Astrocyte (in vitro differentiated cells and primary cell): ENCODE measurements at regions not wholly inside any gene's neighbourhood (a gene's known extent, or its start where the extent isn't known, plus 50 kb on each side); places are given as distances from the start of the nearest gene placed in this dataset.

Experiments used
- DNase-seq: peaks from one replicate; pipeline ENCODE4 v3.0.0-alpha.2; 2010; ENCODE audit warnings: low read depth
- FAIRE-seq: peaks from 2 replicates; lab custom pipeline; 2011; peaks lifted over from hg19 to GRCh38; lab: Jason Lieb, UNC
- H2AFZ ChIP-seq: 2 replicates; pipeline ENCODE4 v1.6.0; 2012; ENCODE audit warnings: low read depth, low read length, inconsistent platforms
- H3K27ac ChIP-seq: 2 replicates; pipeline ENCODE4 v1.5.1; 2011; ENCODE audit warnings: low read depth, low read length, inconsistent platforms
- H3K27me3 ChIP-seq: 2 replicates; pipeline ENCODE4 v1.6.0; 2011; ENCODE audit warnings: low read length, inconsistent platforms; ENCODE audit not compliant: insufficient read depth
- H3K36me3 ChIP-seq: 2 replicates; pipeline ENCODE4 v1.5.1; 2011; ENCODE audit warnings: low read length, inconsistent platforms; ENCODE audit not compliant: insufficient read depth
- H3K4me1 ChIP-seq: 2 replicates; pipeline ENCODE4 v1.5.1; 2011; ENCODE audit warnings: low read length, inconsistent platforms; ENCODE audit not compliant: insufficient read depth
- H3K4me2 ChIP-seq: 2 replicates; pipeline ENCODE4 v1.6.0; 2012; ENCODE audit warnings: low read length, inconsistent platforms
- H3K4me3 ChIP-seq: 2 replicates; pipeline ENCODE4 v1.5.1; 2011; ENCODE audit warnings: low read depth, mild to moderate bottlenecking, low read length, inconsistent platforms; ENCODE audit not compliant: insufficient read depth
- H3K79me2 ChIP-seq: 2 replicates; pipeline ENCODE4 v1.6.0; 2012; ENCODE audit warnings: mild to moderate bottlenecking, low read length, inconsistent platforms; ENCODE audit not compliant: insufficient read depth
- H3K9ac ChIP-seq: 2 replicates; pipeline ENCODE4 v1.6.0; 2012; ENCODE audit warnings: mild to moderate bottlenecking, low read length, inconsistent platforms
- H3K9me3 ChIP-seq: 2 replicates; pipeline ENCODE4 v1.5.1; 2012; ENCODE audit warnings: low read depth, mild to moderate bottlenecking, low read length, inconsistent platforms; ENCODE audit not compliant: insufficient read depth
- H4K20me1 ChIP-seq: 2 replicates; pipeline ENCODE4 v1.6.0; 2012; ENCODE audit warnings: low read length, inconsistent platforms; ENCODE audit not compliant: insufficient read depth
- H3K27ac Mint-ChIP-seq: one replicate; pipeline ENCODE4 v1.8.0; 2021; ENCODE audit warnings: mild to moderate bottlenecking, mixed read lengths; ENCODE audit not compliant: unreplicated experiment
- H3K27me3 Mint-ChIP-seq: one replicate; pipeline ENCODE4 v1.8.0; 2021; ENCODE audit warnings: low read depth, mixed read lengths; ENCODE audit not compliant: unreplicated experiment
- H3K36me3 Mint-ChIP-seq: one replicate; pipeline ENCODE4 v1.8.0; 2021; ENCODE audit warnings: low read depth, mixed read lengths; ENCODE audit not compliant: unreplicated experiment
- H3K4me1 Mint-ChIP-seq: one replicate; pipeline ENCODE4 v1.8.0; 2021; ENCODE audit warnings: low read depth, mixed read lengths; ENCODE audit not compliant: unreplicated experiment
- H3K4me3 Mint-ChIP-seq: one replicate; pipeline ENCODE4 v1.8.0; 2021; ENCODE audit warnings: mild to moderate bottlenecking, moderate library complexity, mixed read lengths; ENCODE audit not compliant: unreplicated experiment
- H3K9me3 Mint-ChIP-seq: one replicate; pipeline ENCODE4 v1.8.0; 2021; ENCODE audit warnings: mild to moderate bottlenecking, mixed read lengths; ENCODE audit not compliant: unreplicated experiment
- EZH2 ChIP-seq: IDR thresholded peaks from 2 replicates; pipeline ENCODE4 v1.6.1; 2012; ENCODE audit warnings: mild to moderate bottlenecking, low read length, inconsistent platforms; ENCODE audit not compliant: insufficient read depth
- TF ChIP-seq, protein P1 (sequence below): IDR thresholded peaks from 2 replicates; pipeline ENCODE4 v1.5.1; 2011; ENCODE audit warnings: low read depth, mild to moderate bottlenecking, inconsistent platforms, low read length, moderate library complexity; ENCODE audit not compliant: insufficient read depth

GRCh38 chr10:124342136-124342820, 76.4 kb downstream of the OAT start:
- no peak for DNase-seq
- no peak for FAIRE-seq
- Histone ChIP-seq H3K36me3 (no peaks in the 10 kb centered on the region), H3K27ac (no peak overlapping the region), H2AFZ (no peak overlapping the region), H3K27me3 (no peaks in the 10 kb centered on the region), H3K4me1 (peaks cover 19% of the 10 kb centered on the region), H3K4me2 (no peak overlapping the region), H3K9me3 (no peaks in the 10 kb centered on the region), H3K9ac (no peak overlapping the region), H3K79me2 (no peaks in the 10 kb centered on the region), H3K4me3 (no peak overlapping the region), H4K20me1 (no peaks in the 10 kb centered on the region)
- TF ChIP-seq, protein P1, sequence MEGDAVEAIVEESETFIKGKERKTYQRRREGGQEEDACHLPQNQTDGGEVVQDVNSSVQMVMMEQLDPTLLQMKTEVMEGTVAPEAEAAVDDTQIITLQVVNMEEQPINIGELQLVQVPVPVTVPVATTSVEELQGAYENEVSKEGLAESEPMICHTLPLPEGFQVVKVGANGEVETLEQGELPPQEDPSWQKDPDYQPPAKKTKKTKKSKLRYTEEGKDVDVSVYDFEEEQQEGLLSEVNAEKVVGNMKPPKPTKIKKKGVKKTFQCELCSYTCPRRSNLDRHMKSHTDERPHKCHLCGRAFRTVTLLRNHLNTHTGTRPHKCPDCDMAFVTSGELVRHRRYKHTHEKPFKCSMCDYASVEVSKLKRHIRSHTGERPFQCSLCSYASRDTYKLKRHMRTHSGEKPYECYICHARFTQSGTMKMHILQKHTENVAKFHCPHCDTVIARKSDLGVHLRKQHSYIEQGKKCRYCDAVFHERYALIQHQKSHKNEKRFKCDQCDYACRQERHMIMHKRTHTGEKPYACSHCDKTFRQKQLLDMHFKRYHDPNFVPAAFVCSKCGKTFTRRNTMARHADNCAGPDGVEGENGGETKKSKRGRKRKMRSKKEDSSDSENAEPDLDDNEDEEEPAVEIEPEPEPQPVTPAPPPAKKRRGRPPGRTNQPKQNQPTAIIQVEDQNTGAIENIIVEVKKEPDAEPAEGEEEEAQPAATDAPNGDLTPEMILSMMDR: no peak
- no peak for TF ChIP-seq EZH2
- no peak overlapping the region for H3K27ac Mint-ChIP-seq
- no peak overlapping the region for H3K4me3 Mint-ChIP-seq
- peaks cover 2% of the 10 kb centered on the region for H3K36me3 Mint-ChIP-seq
- no peaks in the 10 kb centered on the region for H3K4me1 Mint-ChIP-seq
- peaks cover 8% of the 10 kb centered on the region for H3K9me3 Mint-ChIP-seq
- H3K27me3 Mint-ChIP-seq: peaks cover 27% of the 10 kb centered on the region

- H3K9me3 ChIP-seq: no peaks in the 10 kb centered on the region
These were observed 77.0 kb downstream of the OAT start for GRCh38 chr10:124341768-124342135.

More at GRCh38 chr10:124341768-124342135, 77.0 kb downstream of the OAT start:
- Mint-ChIP-seq H3K36me3 (peaks cover 2% of the 10 kb centered on the region), H3K27ac (no peak overlapping the region), H3K4me3 (no peak overlapping the region), H3K9me3 (peaks cover 8% of the 10 kb centered on the region), H3K4me1 (no peaks in the 10 kb centered on the region), H3K27me3 (peaks cover 26% of the 10 kb centered on the region)
- Histone ChIP-seq H4K20me1 (no peaks in the 10 kb centered on the region), H3K4me3 (no peak overlapping the region), H3K27ac (no peak overlapping the region), H3K36me3 (no peaks in the 10 kb centered on the region), H3K79me2 (no peaks in the 10 kb centered on the region), H3K4me1 (peaks cover 19% of the 10 kb centered on the region), H3K27me3 (no peaks in the 10 kb centered on the region), H3K9ac (no peak overlapping the region), H2AFZ (no peak overlapping the region), H3K4me2 (no peak overlapping the region)
- no peak for DNase-seq
- no peak for TF ChIP-seq EZH2
- TF ChIP-seq, protein P1: no peak
- FAIRE-seq: no peak
